Brain microvascular endothelial cell (primary cell): ENCODE measurements at regions not wholly inside any gene's neighbourhood (a gene's known extent, or its start where the extent isn't known, plus 50 kb on each side); places are given as distances from the start of the nearest gene placed in this dataset.
"Not testable (repeated sequence)": the region's sequence is repeated elsewhere in the genome, so short reads cannot be mapped to it uniquely, and the experiment has no call there.

Source experiments
- DNase-seq: peaks from one replicate; pipeline ENCODE4 v3.0.0-alpha.2; 2020
- H3K27ac ChIP-seq: fragments of 250-450 bp; sonication (Bioruptor Pico); 2 replicates; pipeline ENCODE4 v1.5.1; 2020; ENCODE audit warnings: mild to moderate bottlenecking, moderate library complexity
- H3K27me3 ChIP-seq: fragments of 250-450 bp; sonication (Bioruptor Pico); replicated peaks from 2 replicates; pipeline ENCODE4 v1.5.1; 2020; ENCODE audit warnings: mild to moderate bottlenecking
- H3K36me3 ChIP-seq: fragments of 250-450 bp; sonication (Bioruptor Pico); replicated peaks from 2 replicates; pipeline ENCODE4 v1.5.1; 2020; ENCODE audit warnings: mild to moderate bottlenecking
- H3K4me3 ChIP-seq: 2 replicates; pipeline ENCODE4 v1.5.1; 2011; ENCODE audit warnings: low read depth, mild to moderate bottlenecking, control low read depth, low read length, moderate library complexity
- CTCF ChIP-seq: IDR thresholded peaks from 2 replicates; pipeline ENCODE4 v1.5.1; 2011; ENCODE audit warnings: low read depth, mild to moderate bottlenecking, moderate library complexity, low read length, control low read depth, inconsistent platforms; ENCODE audit errors: missing control alignments
- in situ Hi-C: cut with HindIII; loops from 2 replicates; pipeline ENCODE4 v1.10.0; 2017; ENCODE audit warnings: low sequenced_read_pairs, low pct_ligation_motif_present

GRCh38 chr7:8885480-8886000 is 452.1 kb downstream of the NXPH1 start:
- no peak for TF ChIP-seq CTCF
- no peaks in the 10 kb centered on the region for H3K27me3 ChIP-seq
- in situ Hi-C loops, result no loop called here

GRCh38 chr7:8890346-8890745 is 456.9 kb downstream of the NXPH1 start:
- in situ Hi-C loops, DNase-seq, H3K36me3 ChIP-seq, H3K4me3 ChIP-seq, H3K27me3 ChIP-seq, H3K27ac ChIP-seq: not testable (repeated sequence)

More at GRCh38 chr7:8885480-8886000, 452.1 kb downstream of the NXPH1 start:
- no peak for DNase-seq
- no peaks in the 10 kb centered on the region for H3K36me3 ChIP-seq
- H3K4me3 ChIP-seq, result no peak overlapping the region
- no peak overlapping the region for H3K27ac ChIP-seq

GRCh38 chr7:8893775-8894174 is 460.4 kb downstream of the NXPH1 start:
- TF ChIP-seq CTCF, result no peak
- in situ Hi-C loops, result no loop called here
- Histone ChIP-seq H3K4me3 (no peak overlapping the region), H3K27me3 (no peaks in the 10 kb centered on the region), H3K36me3 (no peaks in the 10 kb centered on the region), H3K27ac (no peak overlapping the region)
- DNase-seq, result no peak

- no peak for TF ChIP-seq CTCF
- Histone ChIP-seq H3K27ac (no peak overlapping the region), H3K36me3 (no peaks in the 10 kb centered on the region), H3K4me3 (no peak overlapping the region), H3K27me3 (no peaks in the 10 kb centered on the region)
- in situ Hi-C loops, result no loop called here
- no peak for DNase-seq
Measured at GRCh38 chr7:8906396-8907075, 473.1 kb downstream of the NXPH1 start.

- Histone ChIP-seq H3K36me3 (no peaks in the 10 kb centered on the region), H3K27ac (no peak overlapping the region), H3K27me3 (no peaks in the 10 kb centered on the region), H3K4me3 (no peak overlapping the region)
- in situ Hi-C loops, result no loop called here
- no peak for TF ChIP-seq CTCF
- DNase-seq, result no peak
Measured at GRCh38 chr7:8908889-8909288, 475.5 kb downstream of the NXPH1 start.

- Histone ChIP-seq H3K4me3 (no peak overlapping the region), H3K27ac (no peak overlapping the region), H3K27me3 (no peaks in the 10 kb centered on the region), H3K36me3 (no peaks in the 10 kb centered on the region)
- no peak for TF ChIP-seq CTCF
- in situ Hi-C loops, result no loop called here
- no peak for DNase-seq
Measured at GRCh38 chr7:8913682-8914081, 480.3 kb downstream of the NXPH1 start.
